ENCODE measurements at regions not wholly inside any gene's neighbourhood (a gene's known extent, or its start where the extent isn't known, plus 50 kb on each side); places are given as distances from the start of the nearest gene placed in this dataset.
A peak's percentile ranks its signal among the peaks of the same experiment; 100 is the strongest.

GRCh38 chr10:90136731-90137316, 435.4 kb downstream of the KIF20B start:
- no peaks in the 10 kb centered on the region for H3K4me1 ChIP-seq (ENCODE audit: low read depth, poor library complexity, severe bottlenecking)
- no peak overlapping the region for H3K4me3 ChIP-seq (IDR thresholded peaks at IDR 0.05; ENCODE audit: insufficient read depth, low read depth, low read length)
- no peak overlapping the region for H3K4me2 ChIP-seq
- no peak for TF ChIP-seq CTCF (conservative IDR thresholded peaks at IDR 0.05; ENCODE audit: low read depth, low read length)
- no peaks in the 10 kb centered on the region for H4K20me1 ChIP-seq (ENCODE audit: insufficient read depth)
- no peak overlapping the region for H3K27ac ChIP-seq
- no peak overlapping the region for H2AFZ ChIP-seq (ENCODE audit: low read depth)
- H3K9ac ChIP-seq = no peak overlapping the region
- no peaks in the 10 kb centered on the region for H3K79me2 ChIP-seq (ENCODE audit: insufficient read depth, low read depth)
- no peaks in the 10 kb centered on the region for H3K36me3 ChIP-seq (ENCODE audit: insufficient read depth)
- H3K27me3 ChIP-seq (ENCODE audit: insufficient read depth, low read depth) = no peaks in the 10 kb centered on the region

GRCh38 chr10:90138844-90139243, 437.5 kb downstream of the KIF20B start:
- Histone ChIP-seq H3K4me3 (IDR thresholded peaks at IDR 0.05; ENCODE audit: insufficient read depth, low read depth, low read length) (no peak overlapping the region), H3K27ac (no peak overlapping the region), H3K27me3 (ENCODE audit: insufficient read depth, low read depth) (no peaks in the 10 kb centered on the region), H3K36me3 (ENCODE audit: insufficient read depth) (no peaks in the 10 kb centered on the region), H4K20me1 (ENCODE audit: insufficient read depth) (no peaks in the 10 kb centered on the region), H3K4me2 (no peak overlapping the region), H3K9ac (no peak overlapping the region), H3K4me1 (ENCODE audit: low read depth, poor library complexity, severe bottlenecking) (no peaks in the 10 kb centered on the region), H3K79me2 (ENCODE audit: insufficient read depth, low read depth) (no peaks in the 10 kb centered on the region), H2AFZ (ENCODE audit: low read depth) (no peak overlapping the region)
- TF ChIP-seq CTCF (conservative IDR thresholded peaks at IDR 0.05; ENCODE audit: low read depth, low read length) = peak; percentile 68

GRCh38 chr10:90141791-90142190, 440.4 kb downstream of the KIF20B start:
- no peak overlapping the region for H3K9ac ChIP-seq
- H4K20me1 ChIP-seq (ENCODE audit: insufficient read depth) = no peaks in the 10 kb centered on the region
- no peak overlapping the region for H3K27ac ChIP-seq
- no peak overlapping the region for H2AFZ ChIP-seq (ENCODE audit: low read depth)
- no peak for TF ChIP-seq CTCF (conservative IDR thresholded peaks at IDR 0.05; ENCODE audit: low read depth, low read length)
- H3K36me3 ChIP-seq (ENCODE audit: insufficient read depth) = no peaks in the 10 kb centered on the region
- no peaks in the 10 kb centered on the region for H3K27me3 ChIP-seq (ENCODE audit: insufficient read depth, low read depth)
- H3K4me3 ChIP-seq (IDR thresholded peaks at IDR 0.05; ENCODE audit: insufficient read depth, low read depth, low read length) = no peak overlapping the region
- no peak overlapping the region for H3K4me2 ChIP-seq
- H3K4me1 ChIP-seq (ENCODE audit: low read depth, poor library complexity, severe bottlenecking) = no peaks in the 10 kb centered on the region
- H3K79me2 ChIP-seq (ENCODE audit: insufficient read depth, low read depth) = no peaks in the 10 kb centered on the region

- H3K4me3 ChIP-seq (IDR thresholded peaks at IDR 0.05; ENCODE audit: insufficient read depth, low read depth, low read length) = no peak overlapping the region
- no peaks in the 10 kb centered on the region for H3K27me3 ChIP-seq (ENCODE audit: insufficient read depth, low read depth)
- no peaks in the 10 kb centered on the region for H3K79me2 ChIP-seq (ENCODE audit: insufficient read depth, low read depth)
- H2AFZ ChIP-seq (ENCODE audit: low read depth) = no peak overlapping the region
- no peak overlapping the region for H3K9ac ChIP-seq
- no peaks in the 10 kb centered on the region for H4K20me1 ChIP-seq (ENCODE audit: insufficient read depth)
- no peak overlapping the region for H3K27ac ChIP-seq
- no peak overlapping the region for H3K4me2 ChIP-seq
- H3K36me3 ChIP-seq (ENCODE audit: insufficient read depth) = no peaks in the 10 kb centered on the region
- no peaks in the 10 kb centered on the region for H3K4me1 ChIP-seq (ENCODE audit: low read depth, poor library complexity, severe bottlenecking)
- no peak for TF ChIP-seq CTCF (conservative IDR thresholded peaks at IDR 0.05; ENCODE audit: low read depth, low read length)
Observed at GRCh38 chr10:90143937-90144336, 442.5 kb downstream of the KIF20B start.

All from KMS-11 (cell line).